ENCODE measurements at regions not wholly inside any gene's neighbourhood (a gene's known extent, or its start where the extent isn't known, plus 50 kb on each side); places are given as distances from the start of the nearest gene placed in this dataset.

DNA sequence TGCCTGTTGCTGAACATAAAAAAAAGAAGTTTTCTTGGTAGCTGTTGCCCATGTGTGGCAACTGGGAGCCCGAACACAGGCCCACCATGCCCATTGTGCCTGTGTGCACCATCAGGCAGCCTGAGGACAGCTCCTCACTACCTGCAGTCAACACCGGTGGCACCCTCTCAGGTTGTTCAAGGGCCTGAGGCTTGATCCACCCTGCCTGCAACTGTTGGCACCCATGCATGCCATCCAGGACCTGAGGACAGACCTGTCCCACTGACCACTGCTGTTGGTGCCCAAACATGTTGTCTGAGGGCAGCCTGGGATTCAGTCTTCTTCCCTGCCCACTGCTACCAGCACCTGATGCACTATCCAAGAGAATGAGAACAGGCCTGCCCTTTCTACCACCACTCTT lies 661.1 kb upstream of the ZNF804A start:
- H3K27me3 Mint-ChIP-seq (ENCODE audit: low read depth) = no peaks in the 10 kb centered on the region
- H3K36me3 Mint-ChIP-seq (ENCODE audit: low read depth) = no peaks in the 10 kb centered on the region
- no peak overlapping the region for H3K4me3 Mint-ChIP-seq
- no peak overlapping the region for H3K27ac Mint-ChIP-seq (ENCODE audit: unreplicated experiment)
- no peaks in the 10 kb centered on the region for H3K4me1 Mint-ChIP-seq
- no peak for DNase-seq (ENCODE audit: low read depth, low spot score)
- peaks cover 9% of the 10 kb centered on the region for H3K9me3 Mint-ChIP-seq
- TF ChIP-seq, protein P1, sequence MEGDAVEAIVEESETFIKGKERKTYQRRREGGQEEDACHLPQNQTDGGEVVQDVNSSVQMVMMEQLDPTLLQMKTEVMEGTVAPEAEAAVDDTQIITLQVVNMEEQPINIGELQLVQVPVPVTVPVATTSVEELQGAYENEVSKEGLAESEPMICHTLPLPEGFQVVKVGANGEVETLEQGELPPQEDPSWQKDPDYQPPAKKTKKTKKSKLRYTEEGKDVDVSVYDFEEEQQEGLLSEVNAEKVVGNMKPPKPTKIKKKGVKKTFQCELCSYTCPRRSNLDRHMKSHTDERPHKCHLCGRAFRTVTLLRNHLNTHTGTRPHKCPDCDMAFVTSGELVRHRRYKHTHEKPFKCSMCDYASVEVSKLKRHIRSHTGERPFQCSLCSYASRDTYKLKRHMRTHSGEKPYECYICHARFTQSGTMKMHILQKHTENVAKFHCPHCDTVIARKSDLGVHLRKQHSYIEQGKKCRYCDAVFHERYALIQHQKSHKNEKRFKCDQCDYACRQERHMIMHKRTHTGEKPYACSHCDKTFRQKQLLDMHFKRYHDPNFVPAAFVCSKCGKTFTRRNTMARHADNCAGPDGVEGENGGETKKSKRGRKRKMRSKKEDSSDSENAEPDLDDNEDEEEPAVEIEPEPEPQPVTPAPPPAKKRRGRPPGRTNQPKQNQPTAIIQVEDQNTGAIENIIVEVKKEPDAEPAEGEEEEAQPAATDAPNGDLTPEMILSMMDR (conservative IDR thresholded peaks at IDR 0.05) = no peak

DNA sequence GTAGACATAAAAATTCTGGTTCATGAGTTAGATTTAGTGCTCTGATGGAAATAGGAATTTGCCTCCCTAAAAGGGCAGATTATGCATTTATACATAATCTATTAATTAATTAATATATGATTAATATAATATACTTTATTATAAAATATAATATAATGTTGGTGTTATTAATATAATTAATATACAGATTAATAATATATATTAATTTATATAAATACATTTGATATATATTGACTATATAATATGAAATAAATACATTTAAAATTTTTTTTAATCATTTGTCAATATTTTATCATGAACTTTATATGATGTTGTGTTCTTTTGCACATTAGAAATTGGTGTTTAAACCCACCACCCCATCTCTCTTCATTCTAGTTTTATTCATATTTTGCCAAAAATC lies 652.1 kb upstream of the ZNF804A start:
- Mint-ChIP-seq H3K9me3 (peaks cover 4% of the 10 kb centered on the region), H3K27ac (ENCODE audit: unreplicated experiment) (no peak overlapping the region), H3K4me3 (no peak overlapping the region), H3K27me3 (ENCODE audit: low read depth) (no peaks in the 10 kb centered on the region), H3K36me3 (ENCODE audit: low read depth) (no peaks in the 10 kb centered on the region), H3K4me1 (no peaks in the 10 kb centered on the region)
- TF ChIP-seq, protein P1 (conservative IDR thresholded peaks at IDR 0.05) = no peak
- DNase-seq (ENCODE audit: low read depth, low spot score) = no peak

DNA sequence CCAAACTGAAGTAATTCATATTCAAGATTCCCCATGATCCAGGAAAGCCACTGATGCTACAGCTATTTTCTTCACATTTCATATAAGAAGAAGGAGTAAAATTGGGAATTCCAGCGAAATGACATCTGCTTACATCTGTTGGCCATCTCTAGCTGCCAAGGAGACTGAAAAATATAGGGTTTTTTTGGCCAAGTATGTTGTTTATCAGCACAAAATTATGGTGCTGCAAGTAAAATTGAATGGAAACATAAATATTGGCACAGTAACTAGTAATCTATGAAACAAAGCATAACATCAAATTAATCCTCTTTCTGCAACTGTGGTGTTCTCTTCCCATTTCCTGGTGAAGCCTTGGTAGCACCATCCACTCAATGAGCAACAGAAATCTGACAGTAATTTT lies 649.5 kb upstream of the ZNF804A start:
- Mint-ChIP-seq H3K4me1 (no peaks in the 10 kb centered on the region), H3K27me3 (ENCODE audit: low read depth) (no peaks in the 10 kb centered on the region), H3K4me3 (no peak overlapping the region), H3K36me3 (ENCODE audit: low read depth) (no peaks in the 10 kb centered on the region), H3K9me3 (no peaks in the 10 kb centered on the region), H3K27ac (ENCODE audit: unreplicated experiment) (no peak overlapping the region)
- TF ChIP-seq, protein P1 (conservative IDR thresholded peaks at IDR 0.05) = no peak
- no peak for DNase-seq (ENCODE audit: low read depth, low spot score)

DNA sequence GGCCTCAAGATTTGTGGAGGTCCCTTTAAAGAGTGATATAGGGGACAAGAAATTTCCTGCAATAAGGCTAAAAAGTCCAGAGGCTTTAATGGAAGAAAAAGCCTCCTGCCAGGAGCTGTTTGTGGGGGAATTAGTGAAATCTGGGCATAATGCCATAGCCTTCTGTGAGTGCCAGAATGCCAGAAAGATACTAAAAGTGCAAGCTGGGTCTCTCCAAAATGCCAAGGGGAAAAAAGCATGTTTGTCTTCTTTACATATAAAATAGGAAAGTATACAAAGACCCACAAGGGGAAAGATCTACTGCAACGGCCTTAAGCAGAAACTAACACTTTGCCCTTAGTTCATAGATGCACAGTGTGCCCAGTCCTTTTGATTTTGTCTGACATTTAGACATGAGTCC lies 647.7 kb upstream of the ZNF804A start:
- Mint-ChIP-seq H3K4me1 (no peaks in the 10 kb centered on the region), H3K36me3 (ENCODE audit: low read depth) (no peaks in the 10 kb centered on the region), H3K27me3 (ENCODE audit: low read depth) (no peaks in the 10 kb centered on the region), H3K4me3 (no peak overlapping the region), H3K27ac (ENCODE audit: unreplicated experiment) (no peak overlapping the region), H3K9me3 (no peaks in the 10 kb centered on the region)
- DNase-seq (ENCODE audit: low read depth, low spot score) = no peak
- TF ChIP-seq, protein P1 (conservative IDR thresholded peaks at IDR 0.05) = no peak

DNA sequence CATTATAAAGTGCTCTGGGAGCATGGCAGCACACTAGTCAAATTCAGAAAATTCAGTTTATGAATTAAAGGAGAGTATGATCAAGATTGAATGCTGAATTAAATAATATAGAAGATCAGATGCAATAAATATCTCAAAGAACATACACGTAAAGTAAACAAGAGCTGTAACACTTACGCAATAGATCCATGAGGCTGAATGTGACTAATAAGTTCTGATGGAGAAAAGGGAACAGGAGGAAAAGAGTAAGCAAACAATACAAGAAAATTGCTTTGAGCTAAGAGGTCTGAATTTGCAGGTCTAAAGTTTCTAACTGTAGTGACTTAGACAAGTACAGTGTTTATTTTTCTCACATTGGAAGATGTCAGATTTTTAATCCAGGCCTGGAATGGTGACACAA lies 646.7 kb upstream of the ZNF804A start:
- no peak overlapping the region for H3K27ac Mint-ChIP-seq (ENCODE audit: unreplicated experiment)
- H3K36me3 Mint-ChIP-seq (ENCODE audit: low read depth) = no peaks in the 10 kb centered on the region
- no peak overlapping the region for H3K4me3 Mint-ChIP-seq
- no peak for DNase-seq (ENCODE audit: low read depth, low spot score)
- TF ChIP-seq, protein P1 (conservative IDR thresholded peaks at IDR 0.05) = no peak
- no peaks in the 10 kb centered on the region for H3K27me3 Mint-ChIP-seq (ENCODE audit: low read depth)
- no peaks in the 10 kb centered on the region for H3K9me3 Mint-ChIP-seq
- no peaks in the 10 kb centered on the region for H3K4me1 Mint-ChIP-seq

DNA sequence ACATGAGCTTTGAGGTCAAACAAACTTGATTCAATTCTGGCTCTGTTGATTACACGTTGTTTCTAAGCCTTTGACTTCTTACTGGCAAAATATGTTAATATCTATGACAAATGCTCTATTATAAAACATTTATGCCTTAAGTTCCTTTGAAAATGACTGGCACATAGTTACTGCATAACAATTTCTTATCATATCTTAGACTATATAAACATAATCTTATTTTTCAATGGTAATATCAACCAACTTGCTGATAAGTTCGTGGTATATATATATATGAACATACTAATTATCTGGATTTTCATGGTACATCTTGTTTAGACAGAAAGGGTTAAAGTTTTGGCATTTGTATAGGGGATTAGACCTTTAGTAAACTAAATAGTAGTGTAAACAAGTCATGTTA lies 645.6 kb upstream of the ZNF804A start:
- Mint-ChIP-seq H3K4me1 (no peaks in the 10 kb centered on the region), H3K36me3 (ENCODE audit: low read depth) (no peaks in the 10 kb centered on the region), H3K27me3 (ENCODE audit: low read depth) (no peaks in the 10 kb centered on the region), H3K9me3 (no peaks in the 10 kb centered on the region), H3K27ac (ENCODE audit: unreplicated experiment) (no peak overlapping the region), H3K4me3 (no peak overlapping the region)
- no peak for DNase-seq (ENCODE audit: low read depth, low spot score)
- TF ChIP-seq, protein P1 (conservative IDR thresholded peaks at IDR 0.05) = no peak

All from neural crest cell (in vitro differentiated cells).